Adrenal gland (tissue), 9 donors: ENCODE measurements at regions not wholly inside any gene's neighbourhood (a gene's known extent, or its start where the extent isn't known, plus 50 kb on each side); places are given as distances from the start of the nearest gene placed in this dataset.
A peak's percentile ranks its signal among the peaks of the same experiment; 100 is the strongest.
"Not testable (repeated sequence)": the region's sequence is repeated elsewhere in the genome, so short reads cannot be mapped to it uniquely, and the experiment has no call there.

Source experiments
- DNase-seq, 7 donors: peaks; one replicate each; pipeline ENCODE4 v3.0.0-alpha.2; 2019 to 2020
- H3K27ac ChIP-seq, 5 donors: fragments of 200-600 bp; sonication (generic) in 4 of 5; 1 replicate in 3 of 5; 2 replicates in 2 of 5; pipeline versions ENCODE4 v1.5.1 to v1.8.0; 2016 to 2020; ENCODE audit warnings: mild to moderate bottlenecking in 1 of 5
- H3K27me3 ChIP-seq: fragments of 200-600 bp; 2 replicates; pipeline ENCODE4 v1.8.0; 2021
- H3K36me3 ChIP-seq, 2 donors: fragments of 200-600 bp; replicated peaks in 1 of 2; 1 replicate in 1 of 2; 2 replicates in 1 of 2; pipeline versions ENCODE4 v1.5.1 to v1.8.0; 2018 to 2022
- H3K4me1 ChIP-seq, 2 donors: fragments of 200-600 bp; replicated peaks in 1 of 2; 1 replicate in 1 of 2; 2 replicates in 1 of 2; pipeline versions ENCODE4 v1.5.1 to v1.8.0; 2018 to 2021
- H3K4me3 ChIP-seq, 4 donors: fragments of 200-600 bp; sonication (generic) in 3 of 4; one replicate each; pipeline ENCODE4 v1.5.1; 2016 to 2018
- H3K9me3 ChIP-seq, 3 donors: fragments of 200-600 bp; sonication (generic) in 1 of 3; replicated peaks in 1 of 3; 1 replicate in 2 of 3; 2 replicates in 1 of 3; pipeline versions ENCODE4 v1.5.1 to v1.8.0; 2016 to 2021
- POLR2A ChIP-seq, 2 donors: fragments of 450-650 bp; IDR thresholded peaks; one replicate each; pipeline ENCODE4 v1.6.1; 2017; ENCODE audit warnings: antibody characterized with exemption in 2 of 2, mild to moderate bottlenecking in 2 of 2, moderate library complexity in 1 of 2
- WGBS, 4 donors: extraction: QIAGEN DNeasy Blood & Tissue Kit in 2 of 4; methylation state at CpG; one replicate each; pipeline versions ENCODE4 v1.1.5 to v1.1.7; 2013 to 2017; 5-methylcytosine and 5-hydroxymethylcytosine counted together
- intact Hi-C, 2 donors: fragments of 100-400 bp; cut with DNase I; formaldehyde crosslinking; loops; one replicate each; pipeline versions ENCODE4 v1.14.1 to v1.15.0; 2022 to 2023
- TF ChIP-seq, protein P1 (sequence below), 6 experiments: fragments of 450-650 bp in 4 of 6; fragments of 200-600 bp in 2 of 6; sonication (generic) in 1 of 6; IDR thresholded peaks; 1 replicate in 5 of 6; 2 replicates in 1 of 6; pipeline versions ENCODE4 v1.5.1 to v1.8.0; 2016 to 2021; ENCODE audit warnings: antibody characterized with exemption in 6 of 6, mild to moderate bottlenecking in 2 of 6, moderate library complexity in 1 of 6
- donor health status: healthy with polysubstance abuse.
- donor health status: Bipolar disorder and iron deficiency.
- donor health status: DM: yes; HTN: yes; CAD: no.
- donor health status: DM: no; HTN: no; CAD: no.
- donor health status: DM: no; HTN: no; CAD: no.

DNA sequence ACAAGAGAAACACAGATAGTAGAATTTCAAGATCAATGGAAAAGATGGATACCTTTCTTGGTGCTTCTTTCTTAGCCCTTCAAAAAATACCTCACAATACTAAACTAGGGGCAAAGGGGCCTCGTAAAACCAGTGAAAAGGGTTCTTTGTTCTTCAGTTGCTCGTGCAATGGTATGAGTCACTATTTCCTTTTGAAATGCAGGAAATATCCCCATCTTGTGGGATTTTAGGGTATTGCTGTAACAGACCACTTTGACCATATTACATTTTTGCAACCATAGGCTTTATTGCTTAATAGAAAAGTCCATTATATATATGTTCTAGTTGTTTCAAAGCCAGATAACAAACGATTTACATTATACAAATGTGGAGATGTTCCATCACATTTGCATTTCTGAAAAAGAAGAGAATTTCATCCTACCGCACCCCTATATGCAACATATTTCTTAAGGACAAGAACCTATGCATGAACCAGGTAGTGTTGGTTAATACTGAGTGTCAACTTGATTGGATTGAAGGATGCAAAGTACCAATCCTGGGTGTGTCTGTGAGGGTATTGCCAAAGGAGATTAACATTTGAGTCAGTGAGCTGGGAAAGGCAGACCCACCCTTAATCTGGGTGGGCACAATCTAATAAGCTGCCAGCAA, 88.6 kb upstream of the PKN2 start:
- Histone ChIP-seq H3K4me1 (no peaks in the 10 kb centered on the region), H3K9me3 (peaks cover 0 to 5% (median 0%) of the 10 kb centered on the region in 3 donors), H3K27me3 (no peaks in the 10 kb centered on the region), H3K36me3 (no peaks in the 10 kb centered on the region), H3K4me3 (no peak overlapping the region), H3K27ac (no peak overlapping the region)
- no peak for DNase-seq
- 38 to 50% (median 45%) methylated on average over 4 of the region's 4 CpGs for WGBS, 4 donors
- TF ChIP-seq POLR2A (IDR thresholded peaks at IDR 0.05) = no peak
- TF ChIP-seq, protein P1, sequence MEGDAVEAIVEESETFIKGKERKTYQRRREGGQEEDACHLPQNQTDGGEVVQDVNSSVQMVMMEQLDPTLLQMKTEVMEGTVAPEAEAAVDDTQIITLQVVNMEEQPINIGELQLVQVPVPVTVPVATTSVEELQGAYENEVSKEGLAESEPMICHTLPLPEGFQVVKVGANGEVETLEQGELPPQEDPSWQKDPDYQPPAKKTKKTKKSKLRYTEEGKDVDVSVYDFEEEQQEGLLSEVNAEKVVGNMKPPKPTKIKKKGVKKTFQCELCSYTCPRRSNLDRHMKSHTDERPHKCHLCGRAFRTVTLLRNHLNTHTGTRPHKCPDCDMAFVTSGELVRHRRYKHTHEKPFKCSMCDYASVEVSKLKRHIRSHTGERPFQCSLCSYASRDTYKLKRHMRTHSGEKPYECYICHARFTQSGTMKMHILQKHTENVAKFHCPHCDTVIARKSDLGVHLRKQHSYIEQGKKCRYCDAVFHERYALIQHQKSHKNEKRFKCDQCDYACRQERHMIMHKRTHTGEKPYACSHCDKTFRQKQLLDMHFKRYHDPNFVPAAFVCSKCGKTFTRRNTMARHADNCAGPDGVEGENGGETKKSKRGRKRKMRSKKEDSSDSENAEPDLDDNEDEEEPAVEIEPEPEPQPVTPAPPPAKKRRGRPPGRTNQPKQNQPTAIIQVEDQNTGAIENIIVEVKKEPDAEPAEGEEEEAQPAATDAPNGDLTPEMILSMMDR (IDR thresholded peaks at IDR 0.05) = peak in 5 of 6 experiments; percentile 6 to 48 (median 37)
- intact Hi-C loops = no loop called here

DNA sequence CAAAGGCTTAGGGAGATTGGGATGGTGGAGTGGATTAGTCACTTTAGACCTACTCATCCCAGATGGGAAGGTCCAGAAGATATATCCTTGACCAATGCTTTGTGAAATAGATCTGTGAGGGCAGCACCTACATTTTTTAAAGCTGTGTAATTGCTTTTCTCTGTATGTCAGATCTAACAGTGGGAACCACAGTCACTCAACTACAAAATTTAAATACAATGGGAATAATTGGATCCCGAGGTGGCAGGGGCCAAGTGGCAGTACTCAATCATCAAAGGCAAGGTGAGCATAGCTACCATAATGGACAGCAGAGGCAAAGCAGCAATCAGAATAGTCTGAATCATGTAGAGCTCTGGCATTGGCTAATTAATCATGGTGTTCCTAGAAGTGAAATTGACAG, 86.1 kb upstream of the PKN2 start:
- H3K9me3 ChIP-seq, DNase-seq, H3K27me3 ChIP-seq, intact Hi-C loops, H3K4me3 ChIP-seq, H3K36me3 ChIP-seq, H3K4me1 ChIP-seq, H3K27ac ChIP-seq: not testable (repeated sequence)
- 48 to 53% (median 52%) methylated on average over 1 of the region's 1 CpG for WGBS, 4 donors

DNA sequence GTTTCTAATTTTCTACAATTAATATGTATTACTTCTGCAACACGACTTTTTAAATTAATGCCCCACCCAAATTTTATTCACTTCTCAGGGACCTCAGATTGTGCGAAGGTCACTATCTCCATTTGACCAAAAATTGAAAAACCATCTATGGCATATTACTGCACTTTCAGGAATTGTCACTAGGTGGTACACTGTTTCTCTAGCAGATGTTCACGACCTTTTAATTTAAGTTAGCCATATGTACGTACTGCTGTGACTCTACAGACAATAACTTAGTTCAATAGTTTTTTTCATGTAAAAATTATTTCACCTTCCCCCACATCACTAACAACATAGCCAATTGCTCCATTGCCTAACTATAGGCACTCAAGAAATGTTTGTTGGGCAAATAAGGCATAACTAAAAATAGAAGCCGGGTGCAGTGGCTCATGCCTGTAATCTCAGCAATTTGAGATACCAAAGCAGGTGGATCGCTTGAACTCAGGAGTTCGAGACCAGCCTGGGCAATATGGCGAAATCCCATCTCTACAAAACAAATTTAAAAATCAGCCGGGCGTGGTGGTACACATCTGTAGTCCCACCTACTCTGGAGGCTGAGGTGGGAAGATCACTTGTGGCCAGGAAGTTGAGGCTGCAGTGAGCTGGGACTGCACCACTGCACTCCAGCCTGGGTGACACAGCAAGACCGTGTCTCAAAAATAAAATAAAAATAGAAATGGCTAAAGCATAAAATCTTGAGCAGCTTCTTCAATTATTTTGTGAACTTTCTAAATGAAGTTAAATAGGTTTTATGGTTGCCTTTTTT, 75.7 kb upstream of the PKN2 start:
- Histone ChIP-seq H3K9me3 (no peaks in the 10 kb centered on the region), H3K36me3 (no peaks in the 10 kb centered on the region), H3K27ac (no peak overlapping the region), H3K4me1 (no peaks in the 10 kb centered on the region), H3K4me3 (no peak overlapping the region), H3K27me3 (no peaks in the 10 kb centered on the region)
- intact Hi-C loops = no loop called here
- TF ChIP-seq, protein P1 (IDR thresholded peaks at IDR 0.05) = peak in 4 of 6 experiments; percentile 15 to 41 (median 38)
- TF ChIP-seq POLR2A (IDR thresholded peaks at IDR 0.05) = no peak
- no peak for DNase-seq
- 62 to 68% (median 66%) methylated on average over 11 of the region's 11 CpGs for WGBS, 4 donors

DNA sequence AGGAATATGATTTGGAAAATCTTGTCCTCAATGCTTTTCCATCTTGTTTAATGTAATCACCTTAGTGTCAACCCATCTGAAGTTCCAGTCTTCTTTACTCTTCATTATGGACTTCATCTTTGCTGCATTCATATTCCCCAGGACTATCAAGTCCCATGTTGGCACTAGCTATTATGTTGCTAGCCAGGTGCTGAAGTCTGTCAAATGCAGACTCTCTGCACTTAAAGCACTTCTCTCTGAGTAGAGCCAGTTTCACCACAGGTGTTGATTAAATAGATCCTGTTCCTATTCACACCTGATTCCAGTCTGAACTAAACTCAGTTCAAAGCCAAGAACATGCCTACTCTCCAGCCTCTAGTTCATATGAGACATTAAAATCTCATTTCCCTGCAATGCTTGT, 75.0 kb upstream of the PKN2 start:
- intact Hi-C loops = no loop called here
- Histone ChIP-seq H3K9me3 (no peaks in the 10 kb centered on the region), H3K4me1 (no peaks in the 10 kb centered on the region), H3K27me3 (no peaks in the 10 kb centered on the region), H3K36me3 (no peaks in the 10 kb centered on the region), H3K4me3 (no peak overlapping the region), H3K27ac (no peak overlapping the region)
- no peak for DNase-seq
- TF ChIP-seq, protein P1 (IDR thresholded peaks at IDR 0.05) = no peak
- TF ChIP-seq POLR2A (IDR thresholded peaks at IDR 0.05) = no peak
